Brain microvascular endothelial cell (primary cell): ENCODE measurements at regions not wholly inside any gene's neighbourhood (a gene's known extent, or its start where the extent isn't known, plus 50 kb on each side); places are given as distances from the start of the nearest gene placed in this dataset.

ENCODE experiments used
- DNase-seq: peaks from one replicate; pipeline ENCODE4 v3.0.0-alpha.2; 2020
- H3K27ac ChIP-seq: fragments of 250-450 bp; sonication (Bioruptor Pico); 2 replicates; pipeline ENCODE4 v1.5.1; 2020; ENCODE audit warnings: mild to moderate bottlenecking, moderate library complexity
- H3K27me3 ChIP-seq: fragments of 250-450 bp; sonication (Bioruptor Pico); replicated peaks from 2 replicates; pipeline ENCODE4 v1.5.1; 2020; ENCODE audit warnings: mild to moderate bottlenecking
- H3K36me3 ChIP-seq: fragments of 250-450 bp; sonication (Bioruptor Pico); replicated peaks from 2 replicates; pipeline ENCODE4 v1.5.1; 2020; ENCODE audit warnings: mild to moderate bottlenecking
- H3K4me3 ChIP-seq: 2 replicates; pipeline ENCODE4 v1.5.1; 2011; ENCODE audit warnings: low read depth, mild to moderate bottlenecking, control low read depth, low read length, moderate library complexity
- in situ Hi-C: cut with HindIII; loops from 2 replicates; pipeline ENCODE4 v1.10.0; 2017; ENCODE audit warnings: low sequenced_read_pairs, low pct_ligation_motif_present
- TF ChIP-seq, protein P1 (sequence below): IDR thresholded peaks from 2 replicates; pipeline ENCODE4 v1.5.1; 2011; ENCODE audit warnings: low read depth, mild to moderate bottlenecking, moderate library complexity, low read length, control low read depth, inconsistent platforms; ENCODE audit errors: missing control alignments

DNA sequence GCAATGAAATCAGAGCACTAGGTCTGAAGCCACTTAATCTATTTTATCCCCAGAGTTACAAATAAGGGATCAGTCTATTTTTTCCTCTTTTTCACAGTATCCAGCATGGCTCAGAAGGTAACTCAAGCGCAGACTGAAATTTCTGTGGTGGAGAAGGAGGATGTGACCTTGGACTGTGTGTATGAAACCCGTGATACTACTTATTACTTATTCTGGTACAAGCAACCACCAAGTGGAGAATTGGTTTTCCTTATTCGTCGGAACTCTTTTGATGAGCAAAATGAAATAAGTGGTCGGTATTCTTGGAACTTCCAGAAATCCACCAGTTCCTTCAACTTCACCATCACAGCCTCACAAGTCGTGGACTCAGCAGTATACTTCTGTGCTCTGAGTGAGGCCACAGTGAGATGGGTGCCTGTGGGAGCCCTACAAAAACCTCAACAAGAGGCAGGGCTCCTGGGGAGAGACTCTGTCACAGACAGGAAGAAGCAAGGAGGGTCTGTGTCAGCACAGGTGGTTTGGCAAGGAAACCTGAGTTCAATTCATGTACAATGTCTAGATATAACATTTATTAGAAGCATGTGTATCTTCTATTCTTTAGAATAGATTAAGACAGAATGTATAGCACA is 334.3 kb upstream of the OR4E1 start:
- in situ Hi-C loops = no loop called here
- no peak overlapping the region for H3K27ac ChIP-seq
- no peak for DNase-seq

DNA sequence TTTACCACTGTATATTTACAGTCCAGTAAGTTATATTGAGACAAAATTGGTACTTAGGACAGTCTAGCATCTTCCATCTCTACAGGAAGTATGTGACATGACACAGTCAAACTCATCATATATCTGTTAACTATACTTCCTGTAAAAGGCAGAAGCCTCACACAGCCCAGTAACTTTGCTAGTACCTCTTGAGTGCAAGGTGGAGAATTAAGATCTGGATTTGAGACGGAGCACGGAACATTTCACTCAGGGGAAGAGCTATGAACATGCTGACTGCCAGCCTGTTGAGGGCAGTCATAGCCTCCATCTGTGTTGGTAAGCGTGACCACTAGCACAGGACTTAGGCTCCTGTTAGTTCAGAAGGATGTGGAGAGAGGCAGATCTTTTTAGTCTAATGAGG is 333.7 kb upstream of the OR4E1 start:
- no peaks in the 10 kb centered on the region for H3K36me3 ChIP-seq
- H3K4me3 ChIP-seq = no peak overlapping the region
- in situ Hi-C loops = no loop called here
- H3K27ac ChIP-seq = no peak overlapping the region
- H3K27me3 ChIP-seq = no peaks in the 10 kb centered on the region
- TF ChIP-seq, protein P1, sequence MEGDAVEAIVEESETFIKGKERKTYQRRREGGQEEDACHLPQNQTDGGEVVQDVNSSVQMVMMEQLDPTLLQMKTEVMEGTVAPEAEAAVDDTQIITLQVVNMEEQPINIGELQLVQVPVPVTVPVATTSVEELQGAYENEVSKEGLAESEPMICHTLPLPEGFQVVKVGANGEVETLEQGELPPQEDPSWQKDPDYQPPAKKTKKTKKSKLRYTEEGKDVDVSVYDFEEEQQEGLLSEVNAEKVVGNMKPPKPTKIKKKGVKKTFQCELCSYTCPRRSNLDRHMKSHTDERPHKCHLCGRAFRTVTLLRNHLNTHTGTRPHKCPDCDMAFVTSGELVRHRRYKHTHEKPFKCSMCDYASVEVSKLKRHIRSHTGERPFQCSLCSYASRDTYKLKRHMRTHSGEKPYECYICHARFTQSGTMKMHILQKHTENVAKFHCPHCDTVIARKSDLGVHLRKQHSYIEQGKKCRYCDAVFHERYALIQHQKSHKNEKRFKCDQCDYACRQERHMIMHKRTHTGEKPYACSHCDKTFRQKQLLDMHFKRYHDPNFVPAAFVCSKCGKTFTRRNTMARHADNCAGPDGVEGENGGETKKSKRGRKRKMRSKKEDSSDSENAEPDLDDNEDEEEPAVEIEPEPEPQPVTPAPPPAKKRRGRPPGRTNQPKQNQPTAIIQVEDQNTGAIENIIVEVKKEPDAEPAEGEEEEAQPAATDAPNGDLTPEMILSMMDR = no peak
- DNase-seq = no peak

More for the DNA sequence above, 334.3 kb upstream of the OR4E1 start:
- Histone ChIP-seq H3K4me3 (no peak overlapping the region), H3K27me3 (no peaks in the 10 kb centered on the region), H3K36me3 (no peaks in the 10 kb centered on the region)
- TF ChIP-seq, protein P1 = no peak

- Histone ChIP-seq H3K4me3 (no peak overlapping the region), H3K36me3 (no peaks in the 10 kb centered on the region), H3K27ac (no peak overlapping the region), H3K27me3 (no peaks in the 10 kb centered on the region)
- no peak for DNase-seq
- in situ Hi-C loops = no loop called here
- TF ChIP-seq, protein P1 = no peak
Observed at GRCh38 chr14:22003461-22003860, 329.8 kb upstream of the OR4E1 start.

- in situ Hi-C loops = no loop called here
- Histone ChIP-seq H3K36me3 (no peaks in the 10 kb centered on the region), H3K4me3 (no peak overlapping the region), H3K27ac (no peak overlapping the region), H3K27me3 (no peaks in the 10 kb centered on the region)
- TF ChIP-seq, protein P1 = peak; percentile 44
- no peak for DNase-seq
Observed at GRCh38 chr14:22002860-22003284, 329.3 kb upstream of the OR4E1 start.

DNA sequence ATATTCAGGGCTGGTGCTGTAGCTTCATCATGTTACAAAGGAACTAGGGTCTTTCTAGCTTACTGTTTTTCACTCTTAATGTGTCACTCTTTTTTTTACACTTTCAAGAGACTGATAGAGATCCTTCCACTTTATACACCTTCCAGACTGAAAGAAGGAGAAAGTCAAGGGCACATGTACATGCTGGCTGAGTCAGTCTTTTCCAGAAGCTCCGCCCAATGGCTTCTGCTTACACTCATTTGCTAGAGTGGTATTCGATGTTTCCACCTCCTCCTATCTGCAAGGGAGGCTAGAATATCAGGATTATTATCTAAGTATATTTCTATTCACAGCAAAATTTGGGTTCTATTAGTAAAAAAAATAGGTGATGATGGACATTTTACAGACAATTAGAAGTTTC is 325.8 kb upstream of the OR4E1 start:
- H3K36me3 ChIP-seq = no peaks in the 10 kb centered on the region
- TF ChIP-seq, protein P1 = no peak
- no peak overlapping the region for H3K27ac ChIP-seq
- in situ Hi-C loops = no loop called here
- no peak for DNase-seq
- no peak overlapping the region for H3K4me3 ChIP-seq
- no peaks in the 10 kb centered on the region for H3K27me3 ChIP-seq

DNA sequence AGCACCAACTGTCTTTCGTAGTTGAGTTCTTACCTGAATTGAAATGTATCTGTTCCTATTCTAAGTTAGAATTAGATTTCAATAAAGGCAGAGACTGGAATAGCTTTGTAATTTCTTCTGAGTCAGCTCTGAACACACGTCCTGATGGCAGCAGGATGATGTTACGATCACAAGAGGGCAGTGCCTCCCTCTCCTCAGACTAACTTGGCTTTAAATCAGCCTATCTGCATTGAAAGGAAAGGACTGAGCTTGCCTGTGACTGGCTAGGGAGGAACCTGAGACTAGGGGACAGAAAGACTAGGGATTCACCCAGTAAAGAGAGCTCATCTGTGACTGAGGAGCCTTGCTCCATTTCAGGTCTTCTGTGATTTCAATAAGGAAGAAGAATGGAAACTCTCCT is 323.7 kb upstream of the OR4E1 start:
- H3K27ac ChIP-seq = no peak overlapping the region
- in situ Hi-C loops = no loop called here
- no peak overlapping the region for H3K4me3 ChIP-seq
- peak; percentile 20 for DNase-seq
- H3K36me3 ChIP-seq = no peaks in the 10 kb centered on the region
- TF ChIP-seq, protein P1 = peak; percentile 45
- H3K27me3 ChIP-seq = no peaks in the 10 kb centered on the region
